Keratinocyte (primary cell): ENCODE measurements at regions not wholly inside any gene's neighbourhood (a gene's known extent, or its start where the extent isn't known, plus 50 kb on each side); places are given as distances from the start of the nearest gene placed in this dataset.

Experiments used
- CTCF ChIP-seq, 3 experiments: IDR thresholded peaks in 1 of 3; conservative IDR thresholded peaks in 1 of 3; optimal IDR thresholded peaks in 1 of 3; 2 replicates in 2 of 3; 3 replicates in 1 of 3; pipeline versions ENCODE3 to v1.5.1; 2011; ENCODE audit warnings: low read length in 3 of 3, mild to moderate bottlenecking in 3 of 3, moderate library complexity in 2 of 3, control low read depth in 1 of 3, inconsistent platforms in 1 of 3; ENCODE audit not compliant: insufficient read depth in 2 of 3; ENCODE audit errors: extremely low read depth in 1 of 3
- EZH2 ChIP-seq: IDR thresholded peaks from one replicate; pipeline ENCODE4 v1.6.1; 2012; ENCODE audit warnings: inconsistent platforms, mild to moderate bottlenecking, low read length, moderate library complexity

- TF ChIP-seq CTCF (optimal IDR thresholded peaks at IDR 0.05 in 1 of 3, IDR thresholded peaks at IDR 0.05 in 1 of 3, conservative IDR thresholded peaks at IDR 0.05 in 1 of 3; ENCODE audit: extremely low read depth in 1 of 3, insufficient read depth in 2 of 3, low read length in 3 of 3) (no peak), EZH2 (no peak)
Measured at GRCh38 chrX:20333672-20334071, 67.0 kb upstream of the RPS6KA3 start.
